HCT116 (cell line): ENCODE measurements at regions not wholly inside any gene's neighbourhood (a gene's known extent, or its start where the extent isn't known, plus 50 kb on each side); places are given as distances from the start of the nearest gene placed in this dataset.

Source experiments
- ATAC-seq: fragments of 200-7000 bp; cut with Tn5 transposase; 2 replicates; pipeline ENCODE4 v1.9.1; 2020; ENCODE audit warnings: mild to moderate bottlenecking, moderate library complexity
- BruUV-seq: library from RNA; stranded (reverse); fragments of 400-500 nt; replicated peaks from 2 replicates; lab custom pipeline; 2021; lab: Mats Ljungman, UMichigan
- CTCF ChIA-PET: fragments of 300-600 bp; sonication (Branson Sonifier 250); formaldehyde crosslinking; loops from one replicate; lab custom pipeline; 2021; ENCODE audit warnings: antibody characterized with exemption; lab: Charles Lee
- POLR2A ChIA-PET: fragments of 300-600, 350-600 bp; sonication (Branson Sonifier 250); formaldehyde crosslinking; loops from one replicate; lab custom pipeline; 2021; ENCODE audit warnings: antibody characterized with exemption; lab: Charles Lee
- RAD21 ChIA-PET, 2 experiments: fragments of 300-600 bp; sonication (Branson Sonifier 250); formaldehyde crosslinking; loops; one replicate each; lab custom pipeline; 2023; ENCODE audit warnings: low total read pairs in 2 of 2; ENCODE audit not compliant: uncharacterized antibody in 2 of 2, unreplicated experiment in 2 of 2, low non-redundant PET in 1 of 2; lab: Charles Lee
- DNase-seq: peaks from one replicate; pipeline ENCODE4 v3.0.0-alpha.2; 2010; ENCODE audit warnings: low read depth, low spot score
- H2AFZ ChIP-seq: fragments of 200-600 bp; shearing (Covaris generic), sonication (generic); 2 replicates; pipeline ENCODE4 v1.6.1; 2017; ENCODE audit warnings: low read depth, mixed run types, mixed read lengths, antibody characterized with exemption, low read length; ENCODE audit not compliant: poor library complexity, severe bottlenecking
- H3K27ac ChIP-seq: 2 replicates; pipeline ENCODE4 v1.5.1; 2012; ENCODE audit warnings: low read depth, low read length
- H3K27me3 ChIP-seq: fragments of 200-600 bp; sonication (generic); 2 replicates; pipeline ENCODE4 v1.6.1; 2016; ENCODE audit warnings: mixed run types, low read length, mixed read lengths; ENCODE audit not compliant: insufficient read depth
- H3K36me3 ChIP-seq, 2 experiments: fragments of 200-500 bp in 1 of 2; fragments of 200-600 bp in 1 of 2; sonication (Bioruptor generic) in 1 of 2; sonication (generic) in 1 of 2; 2 replicates each; pipeline versions ENCODE4 v1.5.1 to v1.6.1; 2014 to 2016; ENCODE audit warnings: low read length in 2 of 2, inconsistent platforms in 1 of 2, mixed read lengths in 1 of 2, mixed run types in 1 of 2; ENCODE audit not compliant: insufficient read depth in 2 of 2, control insufficient read depth in 1 of 2
- H3K4me1 ChIP-seq, 2 experiments: fragments of 200-600 bp in 1 of 2; sonication (generic) in 1 of 2; 2 replicates each; pipeline versions ENCODE4 v1.5.1 to v1.6.1; 2012 to 2017; ENCODE audit warnings: low read length in 2 of 2, inconsistent platforms in 1 of 2, mild to moderate bottlenecking in 1 of 2, mixed read lengths in 1 of 2, mixed run types in 1 of 2, moderate library complexity in 1 of 2; ENCODE audit not compliant: insufficient read depth in 2 of 2, control insufficient read depth in 1 of 2
- H3K4me2 ChIP-seq: fragments of 200-600 bp; sonication (generic); 2 replicates; pipeline ENCODE4 v1.6.1; 2017; ENCODE audit warnings: mixed run types, low read length, mixed read lengths
- H3K4me3 ChIP-seq, 2 experiments: fragments of 200-600 bp in 1 of 2; sonication (generic) in 1 of 2; replicated peaks in 1 of 2; 2 replicates each; pipeline ENCODE4 v1.5.1; 2011 to 2016; ENCODE audit warnings: low read length in 2 of 2, control low read depth in 1 of 2, low read depth in 1 of 2, mild to moderate bottlenecking in 1 of 2, mixed read lengths in 1 of 2, mixed run types in 1 of 2
- H3K79me2 ChIP-seq: fragments of 200-600 bp; sonication (generic); 2 replicates; pipeline ENCODE4 v1.6.1; 2017; ENCODE audit warnings: mild to moderate bottlenecking, mixed run types, low read length, moderate library complexity, mixed read lengths; ENCODE audit not compliant: insufficient read depth
- H3K9ac ChIP-seq: fragments of 200-600 bp; sonication (generic); 2 replicates; pipeline ENCODE4 v1.6.1; 2016; ENCODE audit warnings: low read length, mixed read lengths
- H3K9me2 ChIP-seq: fragments of 200-600 bp; sonication (generic), shearing (Covaris generic); 2 replicates; pipeline ENCODE4 v1.6.1; 2017; ENCODE audit warnings: mixed run types, mild to moderate bottlenecking, moderate library complexity; ENCODE audit not compliant: insufficient read depth
- H3K9me3 ChIP-seq, 2 experiments: fragments of 200-500 bp in 1 of 2; fragments of 200-600 bp in 1 of 2; sonication (Bioruptor generic) in 1 of 2; sonication (generic) in 1 of 2; 2 replicates each; pipeline ENCODE4 v1.6.1; 2014 to 2017; ENCODE audit warnings: low read length in 2 of 2, mixed read lengths in 2 of 2, inconsistent platforms in 1 of 2, low read depth in 1 of 2, mild to moderate bottlenecking in 1 of 2, mixed run types in 1 of 2, moderate library complexity in 1 of 2; ENCODE audit not compliant: control insufficient read depth in 1 of 2, insufficient read depth in 1 of 2
- H4K20me1 ChIP-seq: fragments of 200-600 bp; sonication (generic), shearing (Covaris generic); 2 replicates; pipeline ENCODE4 v1.6.1; 2017; ENCODE audit warnings: mixed run types, mild to moderate bottlenecking, moderate library complexity; ENCODE audit not compliant: insufficient read depth
- ATF3 ChIP-seq: IDR thresholded peaks from 2 replicates; pipeline ENCODE4 v1.6.1; 2012
- CTCF ChIP-seq, 3 experiments: fragments of 200-600 bp in 1 of 3; sonication (generic) in 1 of 3; IDR thresholded peaks in 2 of 3; conservative IDR thresholded peaks in 1 of 3; 2 replicates each; pipeline ENCODE4 v1.5.1; 2012 to 2017; ENCODE audit warnings: low read depth in 2 of 3, low read length in 2 of 3, antibody characterized with exemption in 1 of 3, borderline replicate concordance in 1 of 3, control low read depth in 1 of 3, mild to moderate bottlenecking in 1 of 3, mixed read lengths in 1 of 3, mixed run types in 1 of 3, moderate library complexity in 1 of 3; ENCODE audit not compliant: insufficient read depth in 1 of 3
- FOSL1 ChIP-seq: IDR thresholded peaks from 2 replicates; pipeline ENCODE4 v1.6.1; 2012; ENCODE audit warnings: low read depth
- POLR2AphosphoS5 ChIP-seq: IDR thresholded peaks from 2 replicates; pipeline ENCODE4 v1.6.1; 2011; ENCODE audit warnings: mild to moderate bottlenecking, low read depth, low read length, moderate library complexity
- RAD21 ChIP-seq: IDR thresholded peaks from 2 replicates; pipeline ENCODE4 v1.6.1; 2012; ENCODE audit warnings: low read depth, mild to moderate bottlenecking
- SIN3A ChIP-seq: IDR thresholded peaks from 2 replicates; pipeline ENCODE4 v1.6.1; 2012; ENCODE audit warnings: low read depth
- SRF ChIP-seq: IDR thresholded peaks from 2 replicates; pipeline ENCODE4 v1.6.1; 2012; ENCODE audit warnings: low read depth
- ZNF274 ChIP-seq: fragments of 200-500 bp; sonication (Bioruptor generic); IDR thresholded peaks from 2 replicates; pipeline ENCODE4 v1.6.1; 2014; ENCODE audit warnings: mild to moderate bottlenecking, low read depth, low read length, inconsistent platforms
- intact Hi-C: fragments of 100-400 bp; cut with micrococcal nuclease; formaldehyde crosslinking; loops from 2 replicates; pipeline ENCODE4 v1.10.0; 2022

- ChIA-PET POLR2A (no interaction called here), CTCF (interaction anchor here (0.6 to 2.5 kb wide), 16 partner anchors 8 to 340 kb away, joined by 3 to 14 read pairs (median 4); partner anchors contain the start of gene CXCL13), RAD21 (interaction anchor here in 1 of 2 experiments (1.1 kb wide), 1 partner anchor 118 kb away, joined by 7 read pairs; no protein-coding TSS in a partner anchor)
- Histone ChIP-seq H3K4me3 (no peak overlapping the region), H3K9ac (no peak overlapping the region), H4K20me1 (no peaks in the 10 kb centered on the region), H2AFZ (no peak overlapping the region), H3K4me1 (no peaks in the 10 kb centered on the region), H3K4me2 (no peak overlapping the region), H3K79me2 (no peaks in the 10 kb centered on the region), H3K36me3 (no peaks in the 10 kb centered on the region), H3K27ac (no peak overlapping the region), H3K9me2 (no peaks in the 10 kb centered on the region), H3K27me3 (peaks cover 13% of the 10 kb centered on the region; the same call in 1 of the 2 replicates), H3K9me3 (no peaks in the 10 kb centered on the region)
- no TSS peak for BruUV-seq
- ATAC-seq (peak; percentile 79), DNase-seq (peak; percentile 16)
- TF ChIP-seq ZNF274 (no peak), RAD21 (peak; percentile 64), CTCF (IDR thresholded peaks at IDR 0.05 in 2 of 3, conservative IDR thresholded peaks at IDR 0.05 in 1 of 3; ENCODE audit: borderline replicate concordance in 1 of 3, insufficient read depth in 1 of 3, low read depth in 2 of 3, low read length in 2 of 3) (peak; percentile 47 to 70 (median 66); a peak in 5 of 6 replicates)
- intact Hi-C loops = loop anchor here (1.0 kb wide), 1 partner anchor 118 kb away; no protein-coding TSS in a partner anchor
Measured at GRCh38 chr4:77358315-77358928, 201.4 kb downstream of the CCNG2 start.

GRCh38 chr4:77360451-77360850 is 203.4 kb downstream of the CCNG2 start:
- Histone ChIP-seq H3K27me3 (peaks cover 13% of the 10 kb centered on the region; the same call in 1 of the 2 replicates), H3K9me2 (no peaks in the 10 kb centered on the region), H3K4me3 (no peak overlapping the region), H3K27ac (no peak overlapping the region), H3K4me1 (no peaks in the 10 kb centered on the region), H3K9ac (no peak overlapping the region), H3K9me3 (no peaks in the 10 kb centered on the region), H3K36me3 (no peaks in the 10 kb centered on the region), H2AFZ (no peak overlapping the region), H3K79me2 (no peaks in the 10 kb centered on the region), H3K4me2 (no peak overlapping the region), H4K20me1 (no peaks in the 10 kb centered on the region)
- no peak for TF ChIP-seq CTCF (IDR thresholded peaks at IDR 0.05 in 2 of 3, conservative IDR thresholded peaks at IDR 0.05 in 1 of 3; ENCODE audit: borderline replicate concordance in 1 of 3, insufficient read depth in 1 of 3, low read depth in 2 of 3, low read length in 2 of 3)
- TF ChIP-seq SIN3A = no peak
- TF ChIP-seq RAD21 = no peak
- no peak for TF ChIP-seq ATF3
- no peak for TF ChIP-seq SRF
- TF ChIP-seq POLR2AphosphoS5 = no peak
- TF ChIP-seq FOSL1 = no peak
- CTCF ChIA-PET = no interaction called here
- RAD21 ChIA-PET = no interaction called here
- POLR2A ChIA-PET = no interaction called here
- no peak for ATAC-seq
- intact Hi-C loops = no loop called here
- BruUV-seq = no TSS peak
- no peak for DNase-seq
